ENCODE measurements at regions not wholly inside any gene's neighbourhood (a gene's known extent, or its start where the extent isn't known, plus 50 kb on each side); places are given as distances from the start of the nearest gene placed in this dataset.

- Histone ChIP-seq H3K9ac (ENCODE audit: low read depth, low read length) (no peak overlapping the region), H3K36me3 (ENCODE audit: control insufficient read depth, insufficient read depth, low read length) (no peaks in the 10 kb centered on the region), H3K27me3 (ENCODE audit: control insufficient read depth, insufficient read depth, low read length) (no peaks in the 10 kb centered on the region), H3K4me1 (ENCODE audit: control insufficient read depth, insufficient read depth, low read length) (no peaks in the 10 kb centered on the region), H3K9me3 (ENCODE audit: control insufficient read depth, insufficient read depth, low read length) (no peaks in the 10 kb centered on the region), H3K4me3 (ENCODE audit: low read depth, low read length) (no peak overlapping the region), H3K27ac (ENCODE audit: low read depth, low read length) (no peak overlapping the region)
Observed at GRCh38 chr7:12152196-12152918, 58.7 kb upstream of the TMEM106B start.

- Histone ChIP-seq H3K36me3 (ENCODE audit: control insufficient read depth, insufficient read depth, low read length) (no peaks in the 10 kb centered on the region), H3K4me3 (ENCODE audit: low read depth, low read length) (no peak overlapping the region), H3K9me3 (ENCODE audit: control insufficient read depth, insufficient read depth, low read length) (no peaks in the 10 kb centered on the region), H3K9ac (ENCODE audit: low read depth, low read length) (no peak overlapping the region), H3K27me3 (ENCODE audit: control insufficient read depth, insufficient read depth, low read length) (no peaks in the 10 kb centered on the region), H3K4me1 (ENCODE audit: control insufficient read depth, insufficient read depth, low read length) (no peaks in the 10 kb centered on the region), H3K27ac (ENCODE audit: low read depth, low read length) (no peak overlapping the region)
Observed at GRCh38 chr7:12154119-12154518, 57.0 kb upstream of the TMEM106B start.

GRCh38 chr7:12157517-12157916 lies 53.6 kb upstream of the TMEM106B start:
- Histone ChIP-seq H3K27ac (ENCODE audit: low read depth, low read length) (no peak overlapping the region), H3K9ac (ENCODE audit: low read depth, low read length) (no peak overlapping the region), H3K4me1 (ENCODE audit: control insufficient read depth, insufficient read depth, low read length) (no peaks in the 10 kb centered on the region), H3K9me3 (ENCODE audit: control insufficient read depth, insufficient read depth, low read length) (no peaks in the 10 kb centered on the region), H3K36me3 (ENCODE audit: control insufficient read depth, insufficient read depth, low read length) (no peaks in the 10 kb centered on the region), H3K27me3 (ENCODE audit: control insufficient read depth, insufficient read depth, low read length) (no peaks in the 10 kb centered on the region), H3K4me3 (ENCODE audit: low read depth, low read length) (no peak overlapping the region)

- no peak overlapping the region for H3K4me3 ChIP-seq (ENCODE audit: low read depth, low read length)
- H3K4me1 ChIP-seq (ENCODE audit: control insufficient read depth, insufficient read depth, low read length), result no peaks in the 10 kb centered on the region
- H3K27me3 ChIP-seq (ENCODE audit: control insufficient read depth, insufficient read depth, low read length), result no peaks in the 10 kb centered on the region
- H3K9me3 ChIP-seq (ENCODE audit: control insufficient read depth, insufficient read depth, low read length), result no peaks in the 10 kb centered on the region
- H3K36me3 ChIP-seq (ENCODE audit: control insufficient read depth, insufficient read depth, low read length), result no peaks in the 10 kb centered on the region
- H3K27ac ChIP-seq (ENCODE audit: low read depth, low read length), result no peak overlapping the region
- no peak overlapping the region for H3K9ac ChIP-seq (ENCODE audit: low read depth, low read length)
Observed at GRCh38 chr7:12158334-12159060, 52.6 kb upstream of the TMEM106B start.

GRCh38 chr7:12161146-12161545 lies 49.9 kb upstream of the TMEM106B start:
- Histone ChIP-seq H3K27ac (ENCODE audit: low read depth, low read length) (no peak overlapping the region), H3K4me3 (ENCODE audit: low read depth, low read length) (no peak overlapping the region), H3K4me1 (ENCODE audit: control insufficient read depth, insufficient read depth, low read length) (no peaks in the 10 kb centered on the region), H3K27me3 (ENCODE audit: control insufficient read depth, insufficient read depth, low read length) (no peaks in the 10 kb centered on the region), H3K36me3 (ENCODE audit: control insufficient read depth, insufficient read depth, low read length) (no peaks in the 10 kb centered on the region), H3K9me3 (ENCODE audit: control insufficient read depth, insufficient read depth, low read length) (no peaks in the 10 kb centered on the region), H3K9ac (ENCODE audit: low read depth, low read length) (no peak overlapping the region)

Data from HUES48 (cell line).